ENCODE measurements at regions not wholly inside any gene's neighbourhood (a gene's known extent, or its start where the extent isn't known, plus 50 kb on each side); places are given as distances from the start of the nearest gene placed in this dataset.

DNA sequence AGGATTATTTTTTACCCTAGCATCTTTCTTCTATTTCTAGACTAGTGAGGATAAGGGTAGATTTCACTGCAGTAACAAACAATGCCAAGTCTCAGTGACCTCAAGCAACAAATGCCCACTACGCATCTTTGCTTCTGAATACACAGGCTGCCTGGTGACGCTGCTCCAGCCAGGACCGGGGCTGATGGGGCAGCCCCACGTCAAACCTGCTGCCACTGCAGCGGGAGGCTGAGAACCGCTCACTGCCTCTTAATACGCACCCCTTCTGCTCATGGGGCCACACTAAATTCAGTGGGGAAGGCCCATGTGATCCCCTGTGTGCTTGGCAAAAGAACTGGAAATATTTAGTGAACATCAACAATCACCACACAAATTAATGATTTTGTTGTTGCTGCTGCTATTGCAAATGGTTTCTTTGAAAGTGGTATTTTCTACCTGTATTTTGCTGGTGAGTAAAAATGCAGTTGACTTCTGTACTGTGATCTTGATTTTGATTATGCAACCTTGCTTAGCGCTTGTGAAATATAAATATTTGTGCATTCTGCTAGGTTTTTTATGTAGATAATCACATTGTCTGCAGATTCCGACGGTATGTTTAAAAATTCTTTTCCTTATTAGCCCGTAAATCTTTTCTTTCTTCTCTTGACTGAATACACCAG, 139.5 kb upstream of the SPACA7 start:
- H3K27me3 Mint-ChIP-seq (ENCODE audit: low read depth), result peaks cover 6% of the 10 kb centered on the region

DNA sequence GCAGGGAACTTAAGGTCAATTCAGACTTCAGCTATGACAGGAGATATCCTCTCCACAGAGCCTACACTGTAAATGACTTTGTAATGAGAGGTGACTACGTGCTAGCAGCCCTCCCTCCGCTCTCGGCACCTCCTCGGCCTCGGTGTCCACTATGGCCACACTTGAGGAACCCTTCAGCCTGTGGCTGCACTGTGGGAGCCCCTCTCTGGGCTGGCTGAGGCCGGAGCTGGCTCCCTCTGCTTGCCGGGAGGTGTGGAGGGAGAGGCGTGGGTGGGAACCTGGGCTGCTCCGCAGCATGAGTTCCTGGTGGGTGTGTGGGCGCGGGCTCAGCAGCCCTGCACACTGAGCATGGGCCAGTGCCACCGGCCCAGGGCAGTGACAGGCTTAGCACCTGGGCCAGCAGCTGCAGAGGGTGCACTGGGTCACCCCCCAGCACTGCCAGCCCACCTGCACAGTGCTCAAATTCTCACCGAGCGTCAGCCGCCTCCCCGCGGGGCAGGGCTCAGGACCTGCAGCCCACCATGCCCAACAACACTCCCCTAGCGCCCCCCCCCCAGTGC, 137.6 kb upstream of the SPACA7 start:
- peaks cover 12% of the 10 kb centered on the region for H3K9me3 Mint-ChIP-seq (ENCODE audit: low read depth)
- H3K36me3 Mint-ChIP-seq (ENCODE audit: low read depth), result no peaks in the 10 kb centered on the region
- peaks cover 3% of the 10 kb centered on the region for H3K27me3 Mint-ChIP-seq (ENCODE audit: low read depth)
- H3K27ac Mint-ChIP-seq (ENCODE audit: unreplicated experiment), result no peak overlapping the region
- DNase-seq (ENCODE audit: low spot score), result no peak
- TF ChIP-seq, protein P1, sequence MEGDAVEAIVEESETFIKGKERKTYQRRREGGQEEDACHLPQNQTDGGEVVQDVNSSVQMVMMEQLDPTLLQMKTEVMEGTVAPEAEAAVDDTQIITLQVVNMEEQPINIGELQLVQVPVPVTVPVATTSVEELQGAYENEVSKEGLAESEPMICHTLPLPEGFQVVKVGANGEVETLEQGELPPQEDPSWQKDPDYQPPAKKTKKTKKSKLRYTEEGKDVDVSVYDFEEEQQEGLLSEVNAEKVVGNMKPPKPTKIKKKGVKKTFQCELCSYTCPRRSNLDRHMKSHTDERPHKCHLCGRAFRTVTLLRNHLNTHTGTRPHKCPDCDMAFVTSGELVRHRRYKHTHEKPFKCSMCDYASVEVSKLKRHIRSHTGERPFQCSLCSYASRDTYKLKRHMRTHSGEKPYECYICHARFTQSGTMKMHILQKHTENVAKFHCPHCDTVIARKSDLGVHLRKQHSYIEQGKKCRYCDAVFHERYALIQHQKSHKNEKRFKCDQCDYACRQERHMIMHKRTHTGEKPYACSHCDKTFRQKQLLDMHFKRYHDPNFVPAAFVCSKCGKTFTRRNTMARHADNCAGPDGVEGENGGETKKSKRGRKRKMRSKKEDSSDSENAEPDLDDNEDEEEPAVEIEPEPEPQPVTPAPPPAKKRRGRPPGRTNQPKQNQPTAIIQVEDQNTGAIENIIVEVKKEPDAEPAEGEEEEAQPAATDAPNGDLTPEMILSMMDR (IDR thresholded peaks at IDR 0.05), result no peak
- H3K4me1 Mint-ChIP-seq (ENCODE audit: low read depth), result no peaks in the 10 kb centered on the region
- H3K4me3 Mint-ChIP-seq (ENCODE audit: unreplicated experiment), result no peak overlapping the region

More for the DNA sequence above, 139.5 kb upstream of the SPACA7 start:
- no peak overlapping the region for H3K27ac Mint-ChIP-seq (ENCODE audit: unreplicated experiment)
- H3K36me3 Mint-ChIP-seq (ENCODE audit: low read depth), result no peaks in the 10 kb centered on the region
- H3K9me3 Mint-ChIP-seq (ENCODE audit: low read depth), result peaks cover 12% of the 10 kb centered on the region
- no peak for DNase-seq (ENCODE audit: low spot score)
- H3K4me3 Mint-ChIP-seq (ENCODE audit: unreplicated experiment), result no peak overlapping the region
- H3K4me1 Mint-ChIP-seq (ENCODE audit: low read depth), result no peaks in the 10 kb centered on the region
- TF ChIP-seq, protein P1 (IDR thresholded peaks at IDR 0.05), result no peak

DNA sequence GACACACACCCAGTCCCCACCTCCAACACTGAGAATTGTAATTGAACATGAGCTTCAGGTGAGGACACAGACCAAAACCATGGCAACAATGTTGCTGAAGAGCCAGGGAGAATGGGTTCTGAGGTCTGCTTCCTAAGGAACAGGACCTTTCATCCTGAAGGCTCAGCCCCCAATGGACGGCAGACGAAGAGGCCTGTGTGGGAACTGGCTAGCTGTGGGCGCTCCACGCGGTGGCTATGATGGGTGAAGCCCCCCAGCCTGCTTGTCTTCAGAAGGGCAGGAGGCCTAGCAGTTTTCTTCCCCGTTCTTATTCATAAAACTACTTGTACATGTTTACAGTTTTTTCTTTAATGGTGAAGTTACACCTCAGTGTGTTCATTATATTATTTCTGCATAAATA, 136.1 kb upstream of the SPACA7 start:
- Mint-ChIP-seq H3K36me3 (ENCODE audit: low read depth) (no peaks in the 10 kb centered on the region), H3K9me3 (ENCODE audit: low read depth) (peaks cover 7% of the 10 kb centered on the region), H3K27ac (ENCODE audit: unreplicated experiment) (no peak overlapping the region)

DNA sequence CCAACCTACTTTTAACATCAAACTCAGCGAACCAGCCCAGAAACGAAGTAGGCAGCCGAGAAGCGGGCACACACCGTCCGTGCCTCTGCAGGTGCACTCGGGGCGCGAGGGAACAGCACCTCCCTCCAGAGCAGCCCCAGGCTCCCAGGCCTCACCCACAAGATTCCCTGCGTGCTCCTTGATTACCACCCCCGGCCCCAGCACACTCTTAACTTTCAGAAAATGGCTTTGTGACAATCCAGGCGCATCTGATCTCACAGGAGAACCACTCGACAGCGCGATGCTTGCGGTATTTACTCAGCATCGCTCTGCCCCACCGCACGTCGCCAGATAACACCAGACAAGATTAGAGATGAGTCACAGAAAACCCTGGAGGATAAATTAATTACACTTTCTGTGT, 134.9 kb upstream of the SPACA7 start:
- TF ChIP-seq, protein P1 (IDR thresholded peaks at IDR 0.05), result no peak
- H3K36me3 Mint-ChIP-seq (ENCODE audit: low read depth), result no peaks in the 10 kb centered on the region
- H3K27me3 Mint-ChIP-seq (ENCODE audit: low read depth), result peaks cover 5% of the 10 kb centered on the region
- H3K27ac Mint-ChIP-seq (ENCODE audit: unreplicated experiment), result no peak overlapping the region
- no peak for DNase-seq (ENCODE audit: low spot score)
- no peak overlapping the region for H3K4me3 Mint-ChIP-seq (ENCODE audit: unreplicated experiment)
- peaks cover 6% of the 10 kb centered on the region for H3K9me3 Mint-ChIP-seq (ENCODE audit: low read depth)
- H3K4me1 Mint-ChIP-seq (ENCODE audit: low read depth), result no peaks in the 10 kb centered on the region

More for the DNA sequence above, 136.1 kb upstream of the SPACA7 start:
- Mint-ChIP-seq H3K27me3 (ENCODE audit: low read depth) (peaks cover 5% of the 10 kb centered on the region), H3K4me1 (ENCODE audit: low read depth) (no peaks in the 10 kb centered on the region), H3K4me3 (ENCODE audit: unreplicated experiment) (no peak overlapping the region)
- DNase-seq (ENCODE audit: low spot score), result no peak
- TF ChIP-seq, protein P1 (IDR thresholded peaks at IDR 0.05), result no peak

DNA sequence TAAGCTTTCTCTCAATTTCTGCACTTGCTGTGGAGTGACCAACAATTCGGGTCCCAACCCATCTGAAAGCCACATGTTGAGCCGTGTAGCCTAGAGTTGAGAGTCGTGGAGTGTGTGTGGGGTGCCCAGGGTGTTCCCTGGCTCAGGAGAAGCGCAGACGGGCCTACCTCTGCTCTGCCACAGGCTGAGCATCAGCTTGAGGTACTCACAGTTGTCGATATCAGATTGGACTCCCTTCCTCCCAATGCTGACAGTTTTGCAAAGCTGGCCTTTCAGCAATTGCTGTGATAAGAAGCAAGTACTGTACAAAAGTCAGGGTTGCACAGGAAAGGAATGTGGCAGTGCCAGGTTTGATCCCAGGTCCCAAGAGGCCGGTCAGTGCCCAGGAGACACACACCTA, 133.4 kb upstream of the SPACA7 start:
- TF ChIP-seq, protein P1 (IDR thresholded peaks at IDR 0.05), result no peak
- Mint-ChIP-seq H3K9me3 (ENCODE audit: low read depth) (peaks cover 4% of the 10 kb centered on the region), H3K36me3 (ENCODE audit: low read depth) (no peaks in the 10 kb centered on the region), H3K4me3 (ENCODE audit: unreplicated experiment) (no peak overlapping the region), H3K27me3 (ENCODE audit: low read depth) (peaks cover 5% of the 10 kb centered on the region), H3K4me1 (ENCODE audit: low read depth) (no peaks in the 10 kb centered on the region), H3K27ac (ENCODE audit: unreplicated experiment) (no peak overlapping the region)
- DNase-seq (ENCODE audit: low spot score), result no peak

Measured in chondrocyte (in vitro differentiated cells).